SK-N-SH (cell line): ENCODE measurements at regions not wholly inside any gene's neighbourhood (a gene's known extent, or its start where the extent isn't known, plus 50 kb on each side); places are given as distances from the start of the nearest gene placed in this dataset.

ENCODE experiments used
- EZH2phosphoT487 ChIP-seq: fragments of 200-600 bp; sonication (generic); IDR thresholded peaks from 2 replicates; pipeline ENCODE4 v1.6.1; 2017; ENCODE audit warnings: low read depth, mixed run types, mild to moderate bottlenecking, antibody characterized with exemption, moderate library complexity, borderline replicate concordance
- MXI1 ChIP-seq: IDR thresholded peaks from 2 replicates; pipeline ENCODE4 v1.6.1; 2012; ENCODE audit warnings: mild to moderate bottlenecking, low read depth, low read length, improper control_type of control experiment
- NFIC ChIP-seq: IDR thresholded peaks from 2 replicates; pipeline ENCODE4 v1.4.0; 2012; ENCODE audit warnings: borderline replicate concordance
- PBX3 ChIP-seq: IDR thresholded peaks from 2 replicates; pipeline ENCODE4; 2012

DNA sequence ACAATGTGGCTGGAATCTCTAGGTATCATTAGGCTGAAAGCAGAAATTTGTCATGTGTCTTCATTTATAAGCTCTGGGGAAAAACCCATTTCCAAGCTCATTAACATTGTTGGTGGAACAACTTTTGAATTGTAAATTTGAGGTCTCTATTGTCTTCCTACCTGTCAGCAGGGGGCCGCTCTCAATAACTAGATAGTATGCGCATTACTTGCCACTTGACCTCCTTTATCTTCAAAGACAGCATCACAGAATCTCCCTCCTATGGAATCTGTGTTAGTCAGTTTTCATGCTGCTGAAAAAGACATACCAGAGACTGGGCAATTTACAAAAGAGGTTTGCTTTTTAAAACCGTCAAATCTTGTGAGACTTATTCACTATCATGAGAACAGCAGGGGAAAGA, 223.1 kb downstream of the CALCRL start:
- TF ChIP-seq MXI1 (no peak), EZH2phosphoT487 (no peak), NFIC (no peak), PBX3 (no peak)
